RWPE1 (cell line): ENCODE measurements at regions not wholly inside any gene's neighbourhood (a gene's known extent, or its start where the extent isn't known, plus 50 kb on each side); places are given as distances from the start of the nearest gene placed in this dataset.

Experiments used
- CTCF ChIA-PET: fragments of 350-600 bp; sonication (Branson Sonifier 250); formaldehyde crosslinking; extraction: SDS; loops from one replicate; lab custom pipeline; 2021; lab: Yijun Ruan, JAX
- POLR2A ChIA-PET: fragments of 400-600 bp; formaldehyde crosslinking; extraction: SDS; loops from one replicate; lab custom pipeline; 2020; ENCODE audit warnings: antibody characterized with exemption; ENCODE audit not compliant: low non-redundant PET; lab: Yijun Ruan, JAX
- DNase-seq: peaks from one replicate; pipeline ENCODE4 v3.0.0; 2012; ENCODE audit warnings: low spot score
- H3K27ac ChIP-seq: fragments of 450-650 bp; 2 replicates; pipeline ENCODE4 v1.5.1; 2017
- TF ChIP-seq, protein P1 (sequence below): fragments of 450-650 bp; conservative IDR thresholded peaks from 2 replicates; pipeline ENCODE4 v1.5.1; 2017; ENCODE audit warnings: low read depth, mild to moderate bottlenecking

DNA sequence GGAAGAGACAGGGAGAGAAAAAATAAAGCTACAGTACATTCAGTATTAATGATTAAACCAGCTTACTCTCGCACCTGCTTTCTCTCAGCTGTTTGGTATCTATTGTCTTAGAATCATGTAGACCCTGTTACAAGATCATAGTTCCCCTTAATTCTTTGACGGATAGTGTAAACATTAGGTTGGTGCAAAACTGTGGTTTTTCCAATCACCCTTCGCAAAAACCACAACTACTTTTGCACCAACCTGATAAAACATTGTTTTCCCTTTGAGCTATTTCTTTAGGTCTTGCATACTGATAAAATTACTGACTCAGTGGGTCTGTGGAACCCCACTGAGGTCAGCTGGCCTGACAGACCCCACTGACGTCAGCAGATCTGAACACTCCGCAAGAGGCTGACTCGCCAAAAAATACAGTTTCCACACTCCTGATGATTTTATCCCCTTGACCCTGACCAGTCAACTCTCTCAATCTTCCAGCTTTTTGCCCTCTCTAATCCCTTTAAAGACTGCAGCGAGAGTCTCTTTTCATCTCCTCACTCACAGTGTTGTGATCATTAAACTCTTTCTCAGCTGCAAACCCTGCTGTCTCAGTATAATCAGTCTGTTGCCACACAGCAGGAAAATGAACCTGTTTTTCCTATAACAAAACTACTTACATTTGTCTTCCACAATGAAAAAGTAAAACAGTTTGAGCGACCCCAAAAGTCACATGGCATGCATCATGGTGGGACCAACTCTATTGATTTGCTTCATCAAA, 123.9 kb downstream of the SLITRK6 start:
- no peak overlapping the region for H3K27ac ChIP-seq
- TF ChIP-seq, protein P1, sequence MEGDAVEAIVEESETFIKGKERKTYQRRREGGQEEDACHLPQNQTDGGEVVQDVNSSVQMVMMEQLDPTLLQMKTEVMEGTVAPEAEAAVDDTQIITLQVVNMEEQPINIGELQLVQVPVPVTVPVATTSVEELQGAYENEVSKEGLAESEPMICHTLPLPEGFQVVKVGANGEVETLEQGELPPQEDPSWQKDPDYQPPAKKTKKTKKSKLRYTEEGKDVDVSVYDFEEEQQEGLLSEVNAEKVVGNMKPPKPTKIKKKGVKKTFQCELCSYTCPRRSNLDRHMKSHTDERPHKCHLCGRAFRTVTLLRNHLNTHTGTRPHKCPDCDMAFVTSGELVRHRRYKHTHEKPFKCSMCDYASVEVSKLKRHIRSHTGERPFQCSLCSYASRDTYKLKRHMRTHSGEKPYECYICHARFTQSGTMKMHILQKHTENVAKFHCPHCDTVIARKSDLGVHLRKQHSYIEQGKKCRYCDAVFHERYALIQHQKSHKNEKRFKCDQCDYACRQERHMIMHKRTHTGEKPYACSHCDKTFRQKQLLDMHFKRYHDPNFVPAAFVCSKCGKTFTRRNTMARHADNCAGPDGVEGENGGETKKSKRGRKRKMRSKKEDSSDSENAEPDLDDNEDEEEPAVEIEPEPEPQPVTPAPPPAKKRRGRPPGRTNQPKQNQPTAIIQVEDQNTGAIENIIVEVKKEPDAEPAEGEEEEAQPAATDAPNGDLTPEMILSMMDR: no peak
- POLR2A ChIA-PET: no interaction called here
- no peak for DNase-seq
- CTCF ChIA-PET: no interaction called here

DNA sequence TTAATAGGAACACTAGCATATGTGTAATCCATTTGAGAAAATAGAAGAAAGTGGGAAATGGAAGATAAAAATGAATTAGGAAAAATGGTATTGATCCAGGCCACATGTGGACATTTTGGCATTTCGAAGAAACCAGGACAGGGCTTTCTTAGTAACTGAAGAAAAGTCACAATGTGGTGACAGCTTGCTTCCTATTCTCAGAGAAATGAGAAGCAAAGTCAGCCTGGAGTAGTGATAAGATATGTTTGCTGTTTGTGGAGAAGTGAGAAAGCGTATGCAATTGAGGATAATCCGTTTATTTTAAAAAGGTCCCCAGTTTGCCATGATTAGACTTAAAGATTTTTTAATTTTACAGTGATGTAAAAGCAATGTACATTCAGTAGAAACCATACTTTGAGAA, 127.9 kb downstream of the SLITRK6 start:
- ChIA-PET POLR2A (no interaction called here), CTCF (no interaction called here)
- TF ChIP-seq, protein P1: no peak
- no peak overlapping the region for H3K27ac ChIP-seq
- DNase-seq: no peak

GRCh38 chr13:85666356-85666755, 132.9 kb downstream of the SLITRK6 start:
- ChIA-PET POLR2A (no interaction called here), CTCF (interaction anchor here (0.6 kb wide), 1 partner anchor 12 kb away, joined by 4 read pairs; no protein-coding TSS in a partner anchor)
- no peak for DNase-seq
- TF ChIP-seq, protein P1: no peak
- no peak overlapping the region for H3K27ac ChIP-seq

- no peak overlapping the region for H3K27ac ChIP-seq
- POLR2A ChIA-PET: no interaction called here
- CTCF ChIA-PET: no interaction called here
- DNase-seq: no peak
- TF ChIP-seq, protein P1: no peak
Observed at GRCh38 chr13:85665286-85665685, 133.9 kb downstream of the SLITRK6 start.

DNA sequence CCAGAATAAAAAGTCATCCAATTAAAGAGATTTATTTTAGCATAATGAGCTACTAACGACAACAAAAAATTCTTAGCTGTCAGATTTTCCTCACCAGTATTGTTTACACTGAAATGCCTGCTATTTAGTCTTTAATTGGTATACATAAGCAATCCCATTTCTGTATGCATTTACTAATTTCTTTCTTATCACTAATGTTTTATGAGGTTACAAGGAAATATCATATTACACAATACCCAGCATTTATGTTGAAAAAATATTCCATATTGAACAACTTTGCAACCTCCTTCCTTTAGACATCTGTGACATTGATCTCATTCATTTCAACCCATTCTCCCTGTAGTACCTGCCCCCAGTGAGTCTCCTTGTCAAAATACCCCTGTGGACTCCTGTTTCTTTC, 135.4 kb downstream of the SLITRK6 start:
- TF ChIP-seq, protein P1: no peak
- no peak for DNase-seq
- H3K27ac ChIP-seq: no peak overlapping the region
- CTCF ChIA-PET: interaction anchor here (0.6 kb wide), 2 partner anchors 21 to 63 kb away, joined by 3 read pairs; no protein-coding TSS in a partner anchor
- POLR2A ChIA-PET: no interaction called here

GRCh38 chr13:85662186-85662585, 137.0 kb downstream of the SLITRK6 start:
- ChIA-PET POLR2A (no interaction called here), CTCF (interaction anchor here (0.6 kb wide), 1 partner anchor 132 kb away, joined by 3 read pairs; no protein-coding TSS in a partner anchor)
- no peak overlapping the region for H3K27ac ChIP-seq
- DNase-seq: no peak
- TF ChIP-seq, protein P1: no peak
